ENCODE measurements at regions not wholly inside any gene's neighbourhood (a gene's known extent, or its start where the extent isn't known, plus 50 kb on each side); places are given as distances from the start of the nearest gene placed in this dataset.

- Histone ChIP-seq H2BK15ac (ENCODE audit: low read length) (no peak overlapping the region), H3K56ac (replicated peaks; ENCODE audit: insufficient read length, low read depth, low read length) (no peak overlapping the region), H4K91ac (replicated peaks; ENCODE audit: insufficient read length, low read length) (no peak overlapping the region), H3K4me2 (ENCODE audit: insufficient read depth in 1 of 2, low read depth in 2 of 2, low read length in 2 of 2) (no peak overlapping the region), H3K36me3 (ENCODE audit: control insufficient read depth in 2 of 4, insufficient read depth in 4 of 4, low read length in 3 of 4) (no peaks in the 10 kb centered on the region), H2BK5ac (ENCODE audit: low read depth, low read length) (no peak overlapping the region), H3K18ac (ENCODE audit: extremely low read depth, low read length) (no peak overlapping the region), H3K14ac (ENCODE audit: insufficient read length) (no peak overlapping the region), H2AK5ac (ENCODE audit: low read depth, low read length) (no peak overlapping the region), H3K23me2 (ENCODE audit: low read depth, low read length) (no peaks in the 10 kb centered on the region), H3K23ac (ENCODE audit: insufficient read length) (no peak overlapping the region), H3K4ac (replicated peaks; ENCODE audit: insufficient read length, low read depth, low read length) (no peak overlapping the region), H3K27me3 (replicated peaks in 1 of 4; ENCODE audit: control insufficient read depth in 3 of 4, extremely low read depth in 1 of 4, insufficient read depth in 3 of 4, low read length in 3 of 4) (no peaks in the 10 kb centered on the region), H4K5ac (ENCODE audit: insufficient read length, low read depth, low read length) (no peak overlapping the region), H2BK12ac (ENCODE audit: low read depth, low read length) (no peak overlapping the region), H2BK20ac (ENCODE audit: low read length) (no peak overlapping the region), H4K8ac (ENCODE audit: extremely low read depth, insufficient read depth, low read length) (no peak overlapping the region), H2BK120ac (replicated peaks; ENCODE audit: low read depth, low read length) (no peak overlapping the region), H3K79me1 (ENCODE audit: low read depth, low read length) (no peaks in the 10 kb centered on the region), H2AFZ (ENCODE audit: low read length) (no peak overlapping the region), H3K9ac (replicated peaks in 1 of 4; ENCODE audit: extremely low read depth in 1 of 4, low read depth in 3 of 4, low read length in 3 of 4) (no peak overlapping the region), H3K4me3 (ENCODE audit: extremely low read depth in 1 of 4, insufficient read depth in 2 of 4, low read depth in 3 of 4, low read length in 4 of 4) (no peak overlapping the region), H3K27ac (ENCODE audit: low read depth, low read length) (no peak overlapping the region), H3K4me1 (replicated peaks in 1 of 4; ENCODE audit: control insufficient read depth in 3 of 4, insufficient read depth in 4 of 4, low read length in 3 of 4) (no peaks in the 10 kb centered on the region), H3K9me3 (ENCODE audit: insufficient read depth in 2 of 2, low read depth in 1 of 2, low read length in 1 of 2) (no peaks in the 10 kb centered on the region), H3K79me2 (ENCODE audit: control insufficient read depth in 1 of 2, insufficient read depth in 2 of 2, low read length in 2 of 2) (no peaks in the 10 kb centered on the region), H4K20me1 (replicated peaks in 1 of 2; ENCODE audit: control insufficient read depth in 1 of 2, insufficient read depth in 2 of 2, low read length in 2 of 2) (no peaks in the 10 kb centered on the region)
- no peak for TF ChIP-seq GTF2F1 (IDR thresholded peaks at IDR 0.05; ENCODE audit: borderline replicate concordance, low read depth, low read length)
- TF ChIP-seq SUZ12 (IDR thresholded peaks at IDR 0.05; ENCODE audit: low read length): no peak
- no peak for TF ChIP-seq HDAC6 (IDR thresholded peaks at IDR 0.05; ENCODE audit: low read depth, low read length)
- no peak for TF ChIP-seq JUND (IDR thresholded peaks at IDR 0.05; ENCODE audit: low read length)
- TF ChIP-seq BACH1 (IDR thresholded peaks at IDR 0.05; ENCODE audit: low read length): no peak
- no peak for TF ChIP-seq CHD2 (IDR thresholded peaks at IDR 0.05; ENCODE audit: low read length)
- TF ChIP-seq SRF (IDR thresholded peaks at IDR 0.05; ENCODE audit: low read depth, low read length): no peak
- TF ChIP-seq GABPA (IDR thresholded peaks at IDR 0.05; ENCODE audit: borderline replicate concordance, insufficient read depth, low read length): no peak
- no peak for TF ChIP-seq POLR2AphosphoS5 (IDR thresholded peaks at IDR 0.05; ENCODE audit: low read depth, low read length)
- no peak for TF ChIP-seq E2F6 (IDR thresholded peaks at IDR 0.05)
- no peak for TF ChIP-seq EP300 (IDR thresholded peaks at IDR 0.05; ENCODE audit: borderline replicate concordance in 1 of 2, low read depth in 2 of 2, low read length in 2 of 2)
- no peak for DNase-seq (ENCODE audit: low read depth in 1 of 2, low spot score in 2 of 2)
- 97% methylated on average over 10 of the region's 10 CpGs; no CpG with 5 or more reads in 1 of the 2 experiments for WGBS, 2 experiments (ENCODE audit: extremely low coverage in 1 of 2, insufficient coverage in 1 of 2, insufficient read length in 1 of 2, insufficient replicate concordance in 2 of 2, low coverage in 1 of 2, low lambda C conversion rate in 2 of 2, missing lambda C conversion rate in 1 of 2)
- FAIRE-seq: no peak
- ChIA-PET POLR2A (ENCODE audit: partially characterized antibody) (no interaction called here), CTCF (ENCODE audit: partially characterized antibody) (no interaction called here)
These were observed 369.9 kb upstream of the MCTP2 start for GRCh38 chr15:93861413-93861812.

All from H1 (cell line).